ENCODE measurements at regions not wholly inside any gene's neighbourhood (a gene's known extent, or its start where the extent isn't known, plus 50 kb on each side); places are given as distances from the start of the nearest gene placed in this dataset.

GRCh38 chr6:95093154-95093553 lies 484.2 kb upstream of the MANEA start:
- no TSS peak for BruUV-seq (replicated peaks)
- no peak overlapping the region for H2AFZ ChIP-seq (ENCODE audit: low read depth, low read length)
- H3K79me2 ChIP-seq (ENCODE audit: control insufficient read depth, insufficient read depth, low read length): no peaks in the 10 kb centered on the region
- in situ Hi-C loops (cut with MboI) (no loop called here), intact Hi-C loops (cut with micrococcal nuclease) (no loop called here)
- H3K36me3 ChIP-seq (ENCODE audit: control insufficient read depth, insufficient read depth, low read length): no peaks in the 10 kb centered on the region
- DNase-seq (ENCODE audit: extremely low read depth in 1 of 4, low spot score in 3 of 4): no peak
- H3K9me3 ChIP-seq (replicated peaks; ENCODE audit: control insufficient read depth, insufficient read depth, low read depth, low read length): no peaks in the 10 kb centered on the region
- no peak for ATAC-seq
- H3K4me2 ChIP-seq (ENCODE audit: insufficient read depth, low read length): no peak overlapping the region
- POLR2A ChIA-PET: no interaction called here
- no peak overlapping the region for H3K27ac ChIP-seq (ENCODE audit: extremely low read depth, low read depth, low read length)
- no peak for TF ChIP-seq KLF10 (CRISPR knock-in tag; IDR thresholded peaks at IDR 0.05)
- no peak for TF ChIP-seq PHF21A (IDR thresholded peaks at IDR 0.05; ENCODE audit: borderline replicate concordance, low read depth)
- no peak for TF ChIP-seq MAFG (tag; conservative IDR thresholded peaks at IDR 0.05)
- no peak for TF ChIP-seq FOXJ2 (tag; IDR thresholded peaks at IDR 0.05)
- no peak for TF ChIP-seq BRCA1 (IDR thresholded peaks at IDR 0.05)
- TF ChIP-seq BRCA1 (CRISPR knock-in tag; IDR thresholded peaks at IDR 0.05): no peak
- no peak for TF ChIP-seq ASH1L (IDR thresholded peaks at IDR 0.05; ENCODE audit: borderline replicate concordance, low read depth, partially characterized antibody)
- TF ChIP-seq, protein P1, sequence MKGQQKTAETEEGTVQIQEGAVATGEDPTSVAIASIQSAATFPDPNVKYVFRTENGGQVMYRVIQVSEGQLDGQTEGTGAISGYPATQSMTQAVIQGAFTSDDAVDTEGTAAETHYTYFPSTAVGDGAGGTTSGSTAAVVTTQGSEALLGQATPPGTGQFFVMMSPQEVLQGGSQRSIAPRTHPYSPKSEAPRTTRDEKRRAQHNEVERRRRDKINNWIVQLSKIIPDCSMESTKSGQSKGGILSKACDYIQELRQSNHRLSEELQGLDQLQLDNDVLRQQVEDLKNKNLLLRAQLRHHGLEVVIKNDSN (CRISPR knock-in tag; IDR thresholded peaks at IDR 0.05): no peak
- TF ChIP-seq TAF9B (IDR thresholded peaks at IDR 0.05; ENCODE audit: partially characterized antibody): no peak
- TF ChIP-seq GABPB1 (CRISPR knock-in tag; IDR thresholded peaks at IDR 0.05): no peak
- TF ChIP-seq ZNF121 (CRISPR knock-in tag; conservative IDR thresholded peaks at IDR 0.05): no peak
- TF ChIP-seq NBN (IDR thresholded peaks at IDR 0.05; ENCODE audit: low read depth): no peak
- TF ChIP-seq SIX5 (IDR thresholded peaks at IDR 0.05; ENCODE audit: borderline replicate concordance in 1 of 2, insufficient read depth in 1 of 2, low read depth in 1 of 2, low read length in 2 of 2): no peak
- TF ChIP-seq, protein P2, sequence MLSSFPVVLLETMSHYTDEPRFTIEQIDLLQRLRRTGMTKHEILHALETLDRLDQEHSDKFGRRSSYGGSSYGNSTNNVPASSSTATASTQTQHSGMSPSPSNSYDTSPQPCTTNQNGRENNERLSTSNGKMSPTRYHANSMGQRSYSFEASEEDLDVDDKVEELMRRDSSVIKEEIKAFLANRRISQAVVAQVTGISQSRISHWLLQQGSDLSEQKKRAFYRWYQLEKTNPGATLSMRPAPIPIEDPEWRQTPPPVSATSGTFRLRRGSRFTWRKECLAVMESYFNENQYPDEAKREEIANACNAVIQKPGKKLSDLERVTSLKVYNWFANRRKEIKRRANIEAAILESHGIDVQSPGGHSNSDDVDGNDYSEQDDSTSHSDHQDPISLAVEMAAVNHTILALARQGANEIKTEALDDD (IDR thresholded peaks at IDR 0.05): no peak
- H3K9ac ChIP-seq (ENCODE audit: insufficient read depth in 1 of 2, low read depth in 2 of 2, low read length in 2 of 2): no peak overlapping the region
- CTCF ChIA-PET (ENCODE audit: low intra/inter-chr PET ratio): no interaction called here
- no peak for FAIRE-seq
- H4K20me1 ChIP-seq (replicated peaks; ENCODE audit: control insufficient read depth, insufficient read depth, low read length): no peaks in the 10 kb centered on the region
- no peak overlapping the region for H3K4me3 ChIP-seq
- H3K9me1 ChIP-seq (ENCODE audit: control insufficient read depth, insufficient read depth, low read length): no peaks in the 10 kb centered on the region
- H3K27me3 ChIP-seq (ENCODE audit: control insufficient read depth in 2 of 2, insufficient read depth in 2 of 2, low read length in 2 of 2): no peaks in the 10 kb centered on the region
- no peaks in the 10 kb centered on the region for H3K4me1 ChIP-seq (replicated peaks in 1 of 2; ENCODE audit: control insufficient read depth in 2 of 2, insufficient read depth in 2 of 2, low read length in 2 of 2)
- WGBS (ENCODE audit: insufficient coverage, low coverage, missing lambda C conversion rate): 3% methylated on average over 4 of the region's 4 CpGs
